Neural progenitor cell (in vitro differentiated cells): ENCODE measurements at regions not wholly inside any gene's neighbourhood (a gene's known extent, or its start where the extent isn't known, plus 50 kb on each side); places are given as distances from the start of the nearest gene placed in this dataset.

ENCODE experiments used
- DNase-seq: peaks from one replicate; pipeline ENCODE4 v3.0.0-alpha.2; 2016; ENCODE audit warnings: low spot score
- H2AFZ ChIP-seq: fragments of 200-600 bp; sonication (generic); replicated peaks from 2 replicates; pipeline ENCODE4 v1.6.1; 2016; ENCODE audit warnings: antibody characterized with exemption
- H3F3A ChIP-seq: fragments of 200-600 bp; sonication (generic); 2 replicates; pipeline ENCODE4 v1.6.1; 2016; ENCODE audit warnings: antibody characterized with exemption, low read depth
- H3K27ac ChIP-seq: fragments of 200-600 bp; sonication (generic); 2 replicates; pipeline ENCODE4 v1.5.1; 2016; ENCODE audit warnings: mild to moderate bottlenecking
- H3K27me3 ChIP-seq: fragments of 200-600 bp; sonication (generic); 2 replicates; pipeline ENCODE4 v1.6.1; 2016; ENCODE audit warnings: mild to moderate bottlenecking, moderate library complexity
- H3K36me3 ChIP-seq: fragments of 200-600 bp; sonication (generic); 2 replicates; pipeline ENCODE4 v1.5.1; 2016
- H3K4me1 ChIP-seq: fragments of 200-600 bp; sonication (generic); 2 replicates; pipeline ENCODE4 v1.6.1; 2016; ENCODE audit warnings: mixed run types
- H3K4me2 ChIP-seq: fragments of 200-600 bp; sonication (generic); 2 replicates; pipeline ENCODE4 v1.6.1; 2016
- H3K4me3 ChIP-seq: fragments of 200-600 bp; sonication (generic); 2 replicates; pipeline ENCODE4 v1.5.1; 2016
- H3K79me2 ChIP-seq: fragments of 200-600 bp; sonication (generic); 2 replicates; pipeline ENCODE4 v1.6.1; 2016; ENCODE audit warnings: low read depth
- H3K9ac ChIP-seq: fragments of 200-600 bp; sonication (generic); 2 replicates; pipeline ENCODE4 v1.6.1; 2016
- H3K9me3 ChIP-seq: fragments of 200-600 bp; sonication (generic); 2 replicates; pipeline ENCODE4 v1.5.1; 2016; ENCODE audit warnings: low read depth
- H4K20me1 ChIP-seq: fragments of 200-600 bp; sonication (generic); 2 replicates; pipeline ENCODE4 v1.6.1; 2016; ENCODE audit warnings: low read depth
- H3K27ac Mint-ChIP-seq: 3 replicates; pipeline ENCODE4 v1.8.0; 2021; ENCODE audit warnings: mixed read lengths
- H3K27me3 Mint-ChIP-seq: 2 replicates; pipeline ENCODE4 v1.8.0; 2022; ENCODE audit warnings: low read depth, mild to moderate bottlenecking, inconsistent platforms, moderate library complexity, mixed read lengths; ENCODE audit not compliant: insufficient read depth
- H3K36me3 Mint-ChIP-seq: 3 replicates; pipeline ENCODE4 v1.8.0; 2021; ENCODE audit warnings: mixed read lengths
- H3K4me1 Mint-ChIP-seq: 3 replicates; pipeline ENCODE4 v1.8.0; 2021; ENCODE audit warnings: mixed read lengths
- H3K4me3 Mint-ChIP-seq: 3 replicates; pipeline ENCODE4 v1.8.0; 2021; ENCODE audit warnings: mild to moderate bottlenecking, moderate library complexity, mixed read lengths
- H3K9me3 Mint-ChIP-seq: 3 replicates; pipeline ENCODE4 v1.8.0; 2020; ENCODE audit warnings: mixed read lengths
- EZH2 ChIP-seq: fragments of 200-600 bp; sonication (generic); IDR thresholded peaks from 2 replicates; pipeline ENCODE4 v1.6.1; 2017; ENCODE audit warnings: antibody characterized with exemption, mild to moderate bottlenecking, moderate library complexity
- EZH2phosphoT487 ChIP-seq: fragments of 200-600 bp; sonication (generic); IDR thresholded peaks from 2 replicates; pipeline ENCODE4 v1.6.1; 2017; ENCODE audit warnings: antibody characterized with exemption
- TF ChIP-seq, protein P1 (sequence below): fragments of 200-600 bp; sonication (generic); IDR thresholded peaks from 2 replicates; pipeline ENCODE4 v1.5.1; 2017; ENCODE audit warnings: antibody characterized with exemption, mild to moderate bottlenecking

GRCh38 chr4:83839615-83840014 is 303.7 kb downstream of the GPAT3 start:
- no peaks in the 10 kb centered on the region for H3K36me3 ChIP-seq
- H3F3A ChIP-seq, result no peaks in the 10 kb centered on the region
- no peaks in the 10 kb centered on the region for H4K20me1 ChIP-seq
- H3K27me3 ChIP-seq, result no peaks in the 10 kb centered on the region
- TF ChIP-seq EZH2 (no peak), EZH2phosphoT487 (no peak)
- TF ChIP-seq, protein P1, sequence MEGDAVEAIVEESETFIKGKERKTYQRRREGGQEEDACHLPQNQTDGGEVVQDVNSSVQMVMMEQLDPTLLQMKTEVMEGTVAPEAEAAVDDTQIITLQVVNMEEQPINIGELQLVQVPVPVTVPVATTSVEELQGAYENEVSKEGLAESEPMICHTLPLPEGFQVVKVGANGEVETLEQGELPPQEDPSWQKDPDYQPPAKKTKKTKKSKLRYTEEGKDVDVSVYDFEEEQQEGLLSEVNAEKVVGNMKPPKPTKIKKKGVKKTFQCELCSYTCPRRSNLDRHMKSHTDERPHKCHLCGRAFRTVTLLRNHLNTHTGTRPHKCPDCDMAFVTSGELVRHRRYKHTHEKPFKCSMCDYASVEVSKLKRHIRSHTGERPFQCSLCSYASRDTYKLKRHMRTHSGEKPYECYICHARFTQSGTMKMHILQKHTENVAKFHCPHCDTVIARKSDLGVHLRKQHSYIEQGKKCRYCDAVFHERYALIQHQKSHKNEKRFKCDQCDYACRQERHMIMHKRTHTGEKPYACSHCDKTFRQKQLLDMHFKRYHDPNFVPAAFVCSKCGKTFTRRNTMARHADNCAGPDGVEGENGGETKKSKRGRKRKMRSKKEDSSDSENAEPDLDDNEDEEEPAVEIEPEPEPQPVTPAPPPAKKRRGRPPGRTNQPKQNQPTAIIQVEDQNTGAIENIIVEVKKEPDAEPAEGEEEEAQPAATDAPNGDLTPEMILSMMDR, result no peak
- no peaks in the 10 kb centered on the region for H3K9me3 ChIP-seq
- no peak overlapping the region for H3K4me2 ChIP-seq
- H3K9me3 Mint-ChIP-seq, result no peaks in the 10 kb centered on the region
- no peaks in the 10 kb centered on the region for H3K4me1 Mint-ChIP-seq
- H3K27ac Mint-ChIP-seq, result no peak overlapping the region
- H3K9ac ChIP-seq, result no peak overlapping the region
- H3K4me3 ChIP-seq, result no peak overlapping the region
- H2AFZ ChIP-seq, result no peak overlapping the region
- no peak overlapping the region for H3K27ac ChIP-seq
- no peak overlapping the region for H3K4me3 Mint-ChIP-seq
- DNase-seq, result no peak
- H3K4me1 ChIP-seq, result no peaks in the 10 kb centered on the region
- no peaks in the 10 kb centered on the region for H3K79me2 ChIP-seq
- no peaks in the 10 kb centered on the region for H3K36me3 Mint-ChIP-seq
- H3K27me3 Mint-ChIP-seq, result peaks cover 2% of the 10 kb centered on the region

DNA sequence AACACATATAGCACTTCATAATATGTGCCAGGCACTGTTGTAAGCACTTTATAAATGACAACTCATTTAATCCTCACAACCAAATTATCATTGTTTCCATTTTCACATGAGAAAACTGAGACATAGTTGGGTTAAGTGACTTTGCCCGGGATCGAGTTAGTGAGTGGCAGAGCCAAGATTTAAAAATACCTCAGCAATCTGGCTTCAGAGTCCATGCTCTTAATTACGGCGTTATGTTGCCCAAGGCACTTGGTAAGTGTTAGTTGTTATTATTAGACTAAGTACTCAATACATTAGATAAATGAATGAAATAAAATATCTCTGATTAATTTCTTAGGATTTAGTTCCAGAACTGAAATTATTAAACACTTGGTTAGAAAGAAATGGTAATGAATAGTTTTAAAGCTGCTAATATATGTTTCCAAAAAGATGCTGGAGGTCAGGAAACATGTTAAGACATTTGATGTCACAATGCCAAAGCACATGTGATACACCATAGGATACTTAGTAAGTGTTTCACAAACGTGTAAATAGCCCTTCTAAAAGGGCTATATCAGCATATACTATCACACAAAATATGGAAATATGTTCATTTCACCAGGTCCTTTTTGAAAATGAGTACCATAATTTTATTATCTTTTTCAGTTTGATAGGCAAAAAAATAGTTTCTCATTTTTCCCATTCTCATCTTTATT is 301.9 kb downstream of the GPAT3 start:
- H3K27me3 ChIP-seq, result no peaks in the 10 kb centered on the region
- Mint-ChIP-seq H3K27me3 (peaks cover 2% of the 10 kb centered on the region), H3K9me3 (no peaks in the 10 kb centered on the region), H3K4me1 (no peaks in the 10 kb centered on the region), H3K27ac (no peak overlapping the region), H3K36me3 (no peaks in the 10 kb centered on the region), H3K4me3 (no peak overlapping the region)
- no peak overlapping the region for H3K4me2 ChIP-seq
- DNase-seq, result no peak
- no peak overlapping the region for H3K9ac ChIP-seq
- no peak overlapping the region for H3K4me3 ChIP-seq
- H4K20me1 ChIP-seq, result no peaks in the 10 kb centered on the region
- H3K4me1 ChIP-seq, result no peaks in the 10 kb centered on the region
- H3K36me3 ChIP-seq, result no peaks in the 10 kb centered on the region
- H2AFZ ChIP-seq, result no peak overlapping the region
- no peaks in the 10 kb centered on the region for H3K79me2 ChIP-seq
- TF ChIP-seq EZH2phosphoT487 (no peak), EZH2 (no peak)
- TF ChIP-seq, protein P1, result no peak
- no peak overlapping the region for H3K27ac ChIP-seq
- no peaks in the 10 kb centered on the region for H3K9me3 ChIP-seq
- no peaks in the 10 kb centered on the region for H3F3A ChIP-seq

- H3K9me3 Mint-ChIP-seq, result no peaks in the 10 kb centered on the region
- Histone ChIP-seq H3F3A (no peaks in the 10 kb centered on the region), H3K4me3 (no peak overlapping the region), H3K36me3 (no peaks in the 10 kb centered on the region), H3K79me2 (no peaks in the 10 kb centered on the region), H3K4me2 (no peak overlapping the region), H4K20me1 (no peaks in the 10 kb centered on the region), H3K9ac (no peak overlapping the region), H3K4me1 (peaks cover 3% of the 10 kb centered on the region), H2AFZ (no peak overlapping the region), H3K27me3 (no peaks in the 10 kb centered on the region), H3K9me3 (no peaks in the 10 kb centered on the region), H3K27ac (no peak overlapping the region)
- H3K36me3 Mint-ChIP-seq, result no peaks in the 10 kb centered on the region
- no peak overlapping the region for H3K27ac Mint-ChIP-seq
- TF ChIP-seq, protein P1, result no peak
- DNase-seq, result no peak
- no peak overlapping the region for H3K4me3 Mint-ChIP-seq
- no peaks in the 10 kb centered on the region for H3K4me1 Mint-ChIP-seq
- H3K27me3 Mint-ChIP-seq, result no peaks in the 10 kb centered on the region
Measured at GRCh38 chr4:83833920-83834319, 298.0 kb downstream of the GPAT3 start.
